HepG2 (cell line): ENCODE measurements at regions not wholly inside any gene's neighbourhood (a gene's known extent, or its start where the extent isn't known, plus 50 kb on each side); places are given as distances from the start of the nearest gene placed in this dataset.
"Not testable (repeated sequence)": the region's sequence is repeated elsewhere in the genome, so short reads cannot be mapped to it uniquely, and the experiment has no call there.

ENCODE experiments used
- ATAC-seq: fragments of 200-7000 bp; cut with Tn5 transposase; 3 replicates; pipeline ENCODE4 v1.9.1; 2020; ENCODE audit warnings: mild to moderate bottlenecking, moderate library complexity
- BruUV-seq: library from RNA; stranded (reverse); fragments of 400-500 nt; replicated peaks from 2 replicates; lab custom pipeline; 2021; lab: Mats Ljungman, UMichigan
- CTCF ChIA-PET: fragments of 300-600 bp; formaldehyde crosslinking; extraction: SDS; loops from one replicate; lab custom pipeline; 2021; ENCODE audit warnings: low total read pairs, inconsistent platforms, low intra/inter-chr PET ratio; lab: Yijun Ruan, JAX
- POLR2A ChIA-PET: fragments of 350-600 bp; sonication (Branson Sonifier 250); formaldehyde crosslinking; loops from one replicate; lab custom pipeline; 2020; ENCODE audit warnings: antibody characterized with exemption, inconsistent platforms; lab: Yijun Ruan, JAX
- DNase-seq: peaks from one replicate; pipeline ENCODE4 v3.0.0-alpha.2; 2015; ENCODE audit warnings: low spot score
- FAIRE-seq: peaks from 3 replicates; lab custom pipeline; 2011; peaks lifted over from hg19 to GRCh38; lab: Jason Lieb, UNC
- H2AFZ ChIP-seq: one replicate; pipeline ENCODE4 v1.6.1; 2011; ENCODE audit warnings: low read length, inconsistent platforms
- H3K27ac ChIP-seq: fragments of 300-600 bp; 3 replicates; pipeline ENCODE4 v1.8.0; 2011; ENCODE audit warnings: mixed run types, mild to moderate bottlenecking, mixed read lengths, low read length, inconsistent platforms; ENCODE audit not compliant: insufficient read depth; ENCODE audit errors: extremely low read length
- H3K27me3 ChIP-seq, 2 experiments: fragments of 200-600 bp in 1 of 2; 2 replicates in 1 of 2; 3 replicates in 1 of 2; pipeline versions ENCODE4 v1.6.0 to v1.8.0; 2011; ENCODE audit warnings: low read length in 2 of 2, mild to moderate bottlenecking in 2 of 2, moderate library complexity in 2 of 2, inconsistent platforms in 1 of 2; ENCODE audit not compliant: insufficient read depth in 2 of 2, control insufficient read depth in 1 of 2
- H3K36me3 ChIP-seq, 2 experiments: fragments of 200-600 bp in 1 of 2; replicated peaks in 1 of 2; 2 replicates in 1 of 2; 3 replicates in 1 of 2; pipeline versions ENCODE4 v1.5.1 to v1.8.0; 2011; ENCODE audit warnings: low read length in 2 of 2, inconsistent platforms in 1 of 2; ENCODE audit not compliant: insufficient read depth in 2 of 2, control insufficient read depth in 1 of 2
- H3K4me1 ChIP-seq: 2 replicates; pipeline ENCODE4 v1.5.1; 2012; ENCODE audit warnings: low read length, inconsistent platforms; ENCODE audit not compliant: insufficient read depth
- H3K4me2 ChIP-seq: 2 replicates; pipeline ENCODE4 v1.6.0; 2011; ENCODE audit warnings: low read depth, low read length, inconsistent platforms
- H3K4me3 ChIP-seq, 3 experiments: fragments of 200-600 bp in 1 of 3; sonication (generic), shearing (Covaris generic) in 1 of 3; replicated peaks in 1 of 3; 2 replicates each; pipeline ENCODE4 v1.5.1; 2011 to 2016; ENCODE audit warnings: low read length in 3 of 3, inconsistent platforms in 2 of 3, low read depth in 2 of 3, mild to moderate bottlenecking in 2 of 3, control low read depth in 1 of 3, mixed read lengths in 1 of 3; ENCODE audit not compliant: insufficient read depth in 1 of 3
- H3K79me2 ChIP-seq: one replicate; pipeline ENCODE4 v1.6.1; 2011; ENCODE audit warnings: low read length, inconsistent platforms; ENCODE audit not compliant: insufficient read depth
- H3K9ac ChIP-seq: 2 replicates; pipeline ENCODE4 v1.6.0; 2011; ENCODE audit warnings: mild to moderate bottlenecking, low read depth, low read length, inconsistent platforms; ENCODE audit not compliant: insufficient read depth
- H3K9me3 ChIP-seq: 2 replicates; pipeline ENCODE4 v1.5.1; 2012; ENCODE audit warnings: mild to moderate bottlenecking, low read length
- H4K20me1 ChIP-seq: 2 replicates; pipeline ENCODE4 v1.6.0; 2011; ENCODE audit warnings: inconsistent platforms, mild to moderate bottlenecking, low read length, moderate library complexity; ENCODE audit not compliant: insufficient read depth
- WGBS: methylation state at CpG from one replicate; pipeline ENCODE4 v1.1.6; 2017; ENCODE audit warnings: low lambda C conversion rate; 5-methylcytosine and 5-hydroxymethylcytosine counted together
- in situ Hi-C: cut with HindIII; loops from 2 replicates; pipeline ENCODE4 v1.10.0; 2017; ENCODE audit warnings: low pct_unique_long_range_greater_than_20kb; ENCODE audit not compliant: extremely low pct_ligation_motif_present
- intact Hi-C: fragments of 100-400 bp; cut with micrococcal nuclease; formaldehyde crosslinking; loops from one replicate; pipeline ENCODE4 v1.10.0; 2022; ENCODE audit not compliant: unreplicated experiment

DNA sequence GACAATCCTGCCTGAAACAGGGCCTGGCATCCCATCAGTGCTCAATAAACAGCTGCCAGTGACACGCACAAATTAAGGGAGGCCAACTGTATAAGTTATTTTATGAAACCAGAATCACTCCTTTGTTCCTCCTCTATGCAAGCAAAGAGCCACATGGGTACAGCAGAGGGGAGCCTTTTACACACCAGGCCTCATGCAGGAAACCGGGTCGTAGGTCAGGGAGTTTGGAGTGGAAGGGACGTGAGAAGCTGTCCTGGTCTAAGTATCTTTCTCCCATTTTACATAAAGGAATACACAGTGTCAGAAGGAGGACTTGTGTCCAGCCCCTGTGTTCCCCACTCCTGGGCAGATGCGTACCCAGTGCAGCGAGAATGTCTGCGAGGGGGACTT lies 232.1 kb downstream of the POTEG start:
- H3K4me3 ChIP-seq, H3K36me3 ChIP-seq, intact Hi-C loops, H3K4me2 ChIP-seq, H3K79me2 ChIP-seq, H3K9ac ChIP-seq, H3K27ac ChIP-seq, H3K27me3 ChIP-seq, H3K9me3 ChIP-seq, in situ Hi-C loops, H3K4me1 ChIP-seq, BruUV-seq, POLR2A ChIA-PET, DNase-seq, H4K20me1 ChIP-seq, CTCF ChIA-PET, ATAC-seq, H2AFZ ChIP-seq, FAIRE-seq: not testable (repeated sequence)
- 31% methylated on average over 4 of the region's 7 CpGs for WGBS

DNA sequence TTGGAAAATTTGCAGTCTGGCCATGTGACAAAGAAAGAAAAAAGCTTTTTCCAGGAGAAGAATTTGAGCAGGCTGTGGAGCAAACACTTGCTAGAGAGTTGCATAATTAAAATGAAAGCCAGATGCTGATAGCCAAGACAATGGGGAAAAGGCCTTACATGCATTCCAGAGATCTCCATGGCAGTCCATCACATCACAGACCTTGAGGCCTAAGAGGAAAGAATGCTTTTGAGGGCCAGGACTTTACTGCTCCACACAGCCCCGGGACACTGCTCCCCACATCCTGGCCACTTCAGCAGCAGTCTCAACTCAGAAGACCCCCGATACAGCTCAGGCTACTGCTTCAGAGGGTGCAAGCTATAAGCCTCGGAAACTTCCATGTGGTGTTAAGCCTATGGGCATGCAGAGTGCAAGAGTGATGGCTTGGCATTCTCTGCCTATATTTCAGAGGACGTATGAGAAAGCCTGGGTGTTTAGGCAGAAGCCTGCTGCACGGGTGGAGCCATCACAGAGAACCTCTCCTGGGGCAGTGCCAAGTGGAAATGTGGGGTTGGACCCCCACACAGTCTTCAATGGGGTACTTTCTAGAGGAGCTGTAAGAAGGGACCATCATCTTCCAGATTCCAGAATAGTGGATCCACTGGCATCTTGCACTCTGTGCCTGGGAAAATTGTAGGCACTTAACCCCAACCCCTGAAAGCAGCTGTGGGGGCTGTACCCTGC lies 230.7 kb downstream of the POTEG start:
- BruUV-seq, H4K20me1 ChIP-seq, H2AFZ ChIP-seq, H3K4me3 ChIP-seq, in situ Hi-C loops, CTCF ChIA-PET, intact Hi-C loops, H3K79me2 ChIP-seq, H3K4me2 ChIP-seq, H3K4me1 ChIP-seq, H3K36me3 ChIP-seq, H3K27ac ChIP-seq, H3K9me3 ChIP-seq, H3K27me3 ChIP-seq, DNase-seq, POLR2A ChIA-PET, H3K9ac ChIP-seq: not testable (repeated sequence)
- WGBS: 24% methylated on average over 4 of the region's 5 CpGs
- peak; percentile 37 for FAIRE-seq
- peak; percentile 32; the same call in 2 of the 3 replicates for ATAC-seq

DNA sequence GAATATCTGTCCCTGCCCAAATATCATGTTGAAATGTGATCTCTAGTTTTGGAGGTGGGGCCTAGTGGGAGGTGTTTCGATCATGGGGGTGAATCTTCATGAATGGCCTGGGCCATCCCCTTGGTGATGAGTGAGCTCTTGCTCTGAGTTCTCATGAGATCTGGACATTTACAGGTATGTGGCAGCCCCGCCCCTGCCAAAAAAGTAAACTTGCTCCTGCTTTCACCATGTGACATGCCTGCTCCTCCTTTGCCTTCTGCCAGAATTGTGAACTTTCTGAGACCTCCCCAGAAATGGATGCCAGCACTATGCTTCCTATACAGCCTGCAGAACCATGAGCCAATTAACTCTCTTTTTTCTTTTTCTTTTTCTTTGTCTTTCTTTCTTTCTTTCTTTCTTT lies 229.3 kb downstream of the POTEG start:
- H3K4me1 ChIP-seq, H2AFZ ChIP-seq, H3K27me3 ChIP-seq, H3K9me3 ChIP-seq, in situ Hi-C loops, intact Hi-C loops, H3K36me3 ChIP-seq, H4K20me1 ChIP-seq, CTCF ChIA-PET, H3K27ac ChIP-seq, DNase-seq, FAIRE-seq, POLR2A ChIA-PET, BruUV-seq, H3K4me2 ChIP-seq, ATAC-seq, H3K79me2 ChIP-seq, H3K4me3 ChIP-seq, H3K9ac ChIP-seq: not testable (repeated sequence)
- WGBS: 63% methylated on average over 1 of the region's 2 CpGs

DNA sequence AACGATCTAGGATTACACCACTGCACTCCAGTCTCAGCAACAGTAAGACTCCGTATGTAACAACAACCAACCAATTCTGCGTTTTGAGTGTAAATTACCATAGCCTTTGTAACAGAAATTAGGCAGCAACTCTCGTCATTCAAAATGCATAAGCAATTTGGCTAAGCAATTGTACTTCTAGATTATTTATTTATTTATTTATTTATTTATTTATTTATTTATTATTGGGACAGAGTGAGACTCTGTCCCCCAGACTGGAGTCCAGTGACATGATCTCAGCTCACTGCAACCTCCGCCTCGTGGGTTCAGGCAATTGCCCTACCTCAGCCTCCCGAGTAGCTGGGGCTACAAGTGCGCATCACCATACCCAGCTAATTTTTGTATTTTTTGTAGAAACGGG lies 217.7 kb downstream of the POTEG start:
- intact Hi-C loops, ATAC-seq, H3K9me3 ChIP-seq, in situ Hi-C loops, BruUV-seq, FAIRE-seq, H3K4me1 ChIP-seq, DNase-seq, H3K27ac ChIP-seq, H3K27me3 ChIP-seq, H3K36me3 ChIP-seq, H3K79me2 ChIP-seq, H3K4me3 ChIP-seq, CTCF ChIA-PET, POLR2A ChIA-PET, H4K20me1 ChIP-seq, H3K9ac ChIP-seq, H3K4me2 ChIP-seq, H2AFZ ChIP-seq: not testable (repeated sequence)
- 35% methylated on average over 6 of the region's 9 CpGs for WGBS
